Right atrium auricular region (tissue), 2 donors: ENCODE measurements at regions not wholly inside any gene's neighbourhood (a gene's known extent, or its start where the extent isn't known, plus 50 kb on each side); places are given as distances from the start of the nearest gene placed in this dataset.

Source experiments
- DNase-seq: peaks from one replicate; pipeline ENCODE4 v3.0.0-alpha.2; 2019; ENCODE audit warnings: low spot score
- H3K27ac ChIP-seq, 2 donors: fragments of 200-600 bp; sonication (generic); 1 replicate in 1 of 2; 2 replicates in 1 of 2; pipeline ENCODE4 v1.5.1; 2016 to 2019
- H3K27me3 ChIP-seq, 2 donors: fragments of 200-600 bp; sonication (generic); one replicate each; pipeline versions ENCODE4 v1.5.1 to v1.6.0; 2017 to 2019
- H3K36me3 ChIP-seq: fragments of 200-600 bp; sonication (generic); one replicate; pipeline ENCODE4 v1.5.1; 2016
- H3K4me1 ChIP-seq, 2 donors: fragments of 200-600 bp; sonication (generic); one replicate each; pipeline versions ENCODE4 v1.5.1 to v1.6.0; 2017 to 2019
- H3K4me3 ChIP-seq, 2 donors: fragments of 200-600 bp; sonication (generic); 1 replicate in 1 of 2; 2 replicates in 1 of 2; pipeline ENCODE4 v1.5.1; 2017 to 2019; ENCODE audit warnings: mild to moderate bottlenecking in 1 of 2, moderate library complexity in 1 of 2
- H3K9me3 ChIP-seq, 2 donors: fragments of 200-600 bp; sonication (generic); one replicate each; pipeline ENCODE4 v1.5.1; 2019
- TF ChIP-seq, protein P1 (sequence below), 2 donors: fragments of 200-600 bp; sonication (generic); IDR thresholded peaks; one replicate each; pipeline ENCODE4 v1.5.1; 2019; ENCODE audit warnings: antibody characterized with exemption in 2 of 2

DNA sequence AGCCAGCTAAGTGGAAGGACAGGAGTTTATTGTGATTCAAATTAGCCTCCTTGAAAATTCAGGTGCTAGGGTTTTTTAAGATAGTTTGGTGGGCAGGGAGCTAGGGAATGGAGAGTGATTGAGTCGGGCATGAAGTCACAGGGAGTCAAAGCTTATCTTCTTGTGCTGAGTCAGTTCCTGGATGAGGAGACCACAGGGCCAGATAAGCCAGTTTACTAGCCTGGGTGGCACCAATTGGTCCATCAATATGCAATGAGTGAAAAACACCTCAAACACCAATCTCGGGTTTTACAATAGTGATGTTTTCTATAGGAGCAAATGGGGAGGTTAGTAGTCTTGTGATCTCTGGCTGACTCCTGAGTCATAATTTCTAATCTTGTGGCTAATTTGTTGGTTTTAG is 165.1 kb downstream of the ABCC12 start:
- H3K36me3 ChIP-seq, result no peaks in the 10 kb centered on the region
- TF ChIP-seq, protein P1, sequence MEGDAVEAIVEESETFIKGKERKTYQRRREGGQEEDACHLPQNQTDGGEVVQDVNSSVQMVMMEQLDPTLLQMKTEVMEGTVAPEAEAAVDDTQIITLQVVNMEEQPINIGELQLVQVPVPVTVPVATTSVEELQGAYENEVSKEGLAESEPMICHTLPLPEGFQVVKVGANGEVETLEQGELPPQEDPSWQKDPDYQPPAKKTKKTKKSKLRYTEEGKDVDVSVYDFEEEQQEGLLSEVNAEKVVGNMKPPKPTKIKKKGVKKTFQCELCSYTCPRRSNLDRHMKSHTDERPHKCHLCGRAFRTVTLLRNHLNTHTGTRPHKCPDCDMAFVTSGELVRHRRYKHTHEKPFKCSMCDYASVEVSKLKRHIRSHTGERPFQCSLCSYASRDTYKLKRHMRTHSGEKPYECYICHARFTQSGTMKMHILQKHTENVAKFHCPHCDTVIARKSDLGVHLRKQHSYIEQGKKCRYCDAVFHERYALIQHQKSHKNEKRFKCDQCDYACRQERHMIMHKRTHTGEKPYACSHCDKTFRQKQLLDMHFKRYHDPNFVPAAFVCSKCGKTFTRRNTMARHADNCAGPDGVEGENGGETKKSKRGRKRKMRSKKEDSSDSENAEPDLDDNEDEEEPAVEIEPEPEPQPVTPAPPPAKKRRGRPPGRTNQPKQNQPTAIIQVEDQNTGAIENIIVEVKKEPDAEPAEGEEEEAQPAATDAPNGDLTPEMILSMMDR (IDR thresholded peaks at IDR 0.05), result no peak
- peaks cover 6 to 25% of the 10 kb centered on the region in 2 donors for H3K9me3 ChIP-seq
- no peaks in the 10 kb centered on the region for H3K27me3 ChIP-seq
- no peak overlapping the region for H3K27ac ChIP-seq
- no peak for DNase-seq
- no peaks in the 10 kb centered on the region for H3K4me1 ChIP-seq
- H3K4me3 ChIP-seq, result no peak overlapping the region

DNA sequence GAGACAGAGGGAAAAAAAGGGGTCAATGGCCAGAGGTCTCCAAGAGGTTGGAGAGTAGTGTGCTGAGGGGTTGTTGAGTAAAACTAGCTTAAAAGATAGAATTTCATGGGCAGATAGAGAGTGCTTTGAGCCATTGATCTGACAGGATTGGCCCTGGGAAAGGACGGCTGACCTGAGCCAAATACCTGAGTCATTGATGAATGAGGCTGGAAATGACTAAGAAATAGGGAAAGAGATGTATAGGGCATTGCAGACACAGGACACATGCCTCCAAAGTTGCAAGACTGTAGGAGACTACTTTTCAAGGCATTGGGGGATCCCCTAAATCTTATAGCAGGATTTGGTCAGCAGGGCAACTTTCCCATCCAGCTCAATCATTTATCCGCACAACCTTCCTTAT is 168.7 kb downstream of the ABCC12 start:
- TF ChIP-seq, protein P1 (IDR thresholded peaks at IDR 0.05), result no peak
- H3K9me3 ChIP-seq, result peaks cover 6 to 7% of the 10 kb centered on the region in 2 donors
- H3K4me1 ChIP-seq, result no peaks in the 10 kb centered on the region
- H3K27ac ChIP-seq, result no peak overlapping the region
- H3K4me3 ChIP-seq, result no peak overlapping the region
- no peaks in the 10 kb centered on the region for H3K36me3 ChIP-seq
- DNase-seq, result no peak
- no peaks in the 10 kb centered on the region for H3K27me3 ChIP-seq

DNA sequence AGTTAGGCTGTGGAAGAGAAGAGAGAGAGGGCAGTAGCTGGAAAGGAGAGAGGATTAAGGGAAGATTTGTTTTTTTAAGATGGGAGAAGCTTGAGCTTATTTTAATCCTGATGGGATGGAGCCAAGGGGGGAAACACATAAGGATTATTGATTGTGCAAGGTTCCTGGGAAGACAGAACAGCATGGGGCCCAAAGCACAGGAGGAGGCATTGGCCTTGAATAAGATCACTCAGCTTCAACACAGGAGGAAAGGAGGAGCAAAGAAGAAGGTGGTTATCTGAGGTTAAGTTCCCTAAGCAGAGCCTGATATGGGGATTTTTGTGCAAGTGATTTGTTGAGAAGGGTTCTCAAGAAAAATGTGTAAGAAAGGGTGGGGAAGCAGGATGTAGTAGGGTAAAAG is 169.8 kb downstream of the ABCC12 start:
- H3K27me3 ChIP-seq, result no peaks in the 10 kb centered on the region
- DNase-seq, result no peak
- no peak overlapping the region for H3K27ac ChIP-seq
- H3K9me3 ChIP-seq, result peaks cover 6 to 7% of the 10 kb centered on the region in 2 donors
- H3K36me3 ChIP-seq, result no peaks in the 10 kb centered on the region
- H3K4me3 ChIP-seq, result no peak overlapping the region
- H3K4me1 ChIP-seq, result no peaks in the 10 kb centered on the region
- TF ChIP-seq, protein P1 (IDR thresholded peaks at IDR 0.05), result no peak

DNA sequence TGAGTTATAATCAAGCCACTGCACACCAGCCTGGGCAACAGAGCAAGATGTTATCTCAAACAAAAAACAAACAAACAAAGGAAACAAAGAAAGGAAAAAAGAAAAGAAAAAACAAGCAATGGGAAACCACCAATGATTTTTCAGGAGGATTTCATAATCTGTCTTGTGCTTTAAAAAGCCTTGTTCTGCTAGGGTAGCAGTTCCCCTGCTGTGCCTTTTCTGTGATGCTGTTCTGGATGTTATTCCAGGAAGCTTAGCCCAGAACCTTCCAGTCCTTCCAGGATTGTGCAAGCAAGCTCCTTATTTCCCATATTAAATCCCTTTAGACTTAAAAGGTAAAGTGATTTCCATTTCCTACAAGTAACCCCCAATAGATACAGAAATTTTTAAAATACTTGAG is 171.1 kb downstream of the ABCC12 start:
- no peaks in the 10 kb centered on the region for H3K9me3 ChIP-seq
- DNase-seq, result no peak
- H3K27ac ChIP-seq, result no peak overlapping the region
- TF ChIP-seq, protein P1 (IDR thresholded peaks at IDR 0.05), result no peak
- no peaks in the 10 kb centered on the region for H3K27me3 ChIP-seq
- no peak overlapping the region for H3K4me3 ChIP-seq
- H3K36me3 ChIP-seq, result no peaks in the 10 kb centered on the region
- H3K4me1 ChIP-seq, result no peaks in the 10 kb centered on the region

DNA sequence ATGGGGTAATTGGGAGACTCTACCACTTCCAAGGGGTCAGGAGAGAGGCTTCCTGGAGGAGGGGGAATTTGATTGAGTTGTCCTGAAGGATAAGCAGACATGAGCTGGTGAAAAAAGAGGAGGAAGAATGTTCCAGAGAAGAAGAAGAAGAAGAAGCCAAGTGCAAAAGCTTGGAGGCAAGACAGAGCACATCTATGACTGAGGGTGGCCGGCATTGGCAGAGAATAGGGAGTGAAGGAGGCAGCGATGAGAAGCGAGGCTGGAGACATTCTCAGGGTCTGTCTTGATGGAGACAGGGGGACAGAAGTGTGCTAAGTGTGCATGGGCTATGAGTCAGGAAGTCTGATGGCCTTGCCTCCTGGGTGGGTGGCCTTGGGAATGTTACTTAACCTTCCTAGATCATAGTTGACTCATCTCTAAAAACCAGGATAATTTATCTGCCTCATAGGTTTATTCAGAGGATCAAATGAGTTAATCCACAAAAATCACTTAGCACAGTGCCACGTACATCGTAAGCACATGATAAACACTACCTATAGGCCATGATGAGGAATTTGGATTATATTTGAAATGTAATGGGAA is 171.7 kb downstream of the ABCC12 start:
- Histone ChIP-seq H3K36me3 (no peaks in the 10 kb centered on the region), H3K27ac (no peak overlapping the region), H3K9me3 (no peaks in the 10 kb centered on the region), H3K4me3 (no peak overlapping the region), H3K27me3 (no peaks in the 10 kb centered on the region), H3K4me1 (no peaks in the 10 kb centered on the region)
- TF ChIP-seq, protein P1 (IDR thresholded peaks at IDR 0.05), result no peak
- DNase-seq, result no peak

DNA sequence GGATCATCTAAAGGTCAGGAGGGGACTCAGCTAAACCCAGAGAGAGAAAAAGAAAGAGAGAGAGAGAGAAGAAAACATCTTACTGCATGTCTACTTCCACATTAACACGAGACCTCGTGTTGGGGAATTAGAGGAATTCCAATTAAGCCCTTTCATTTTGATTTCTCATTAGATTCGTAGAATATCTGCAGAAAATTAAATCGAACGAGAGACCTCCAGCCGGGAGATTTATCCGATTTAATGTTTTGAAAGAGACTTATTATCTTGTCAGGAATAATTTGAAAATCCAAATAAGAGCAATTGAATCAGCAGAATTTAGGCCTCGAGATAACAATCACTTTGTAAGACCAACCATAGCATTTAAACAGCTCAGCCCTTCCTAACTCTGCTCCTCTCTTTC is 175.6 kb downstream of the ABCC12 start:
- DNase-seq, result no peak
- H3K4me3 ChIP-seq, result no peak overlapping the region
- TF ChIP-seq, protein P1 (IDR thresholded peaks at IDR 0.05), result no peak
- H3K4me1 ChIP-seq, result no peaks in the 10 kb centered on the region
- H3K36me3 ChIP-seq, result no peaks in the 10 kb centered on the region
- no peaks in the 10 kb centered on the region for H3K9me3 ChIP-seq
- H3K27me3 ChIP-seq, result no peaks in the 10 kb centered on the region
- H3K27ac ChIP-seq, result no peak overlapping the region
